ENCODE measurements at regions not wholly inside any gene's neighbourhood (a gene's known extent, or its start where the extent isn't known, plus 50 kb on each side); places are given as distances from the start of the nearest gene placed in this dataset.

GRCh38 chr13:53159431-53159830 lies 130.8 kb downstream of the OLFM4 start:
- no peak overlapping the region for H3K4me3 ChIP-seq (ENCODE audit: low read depth, low read length)
- TF ChIP-seq CTCF (IDR thresholded peaks at IDR 0.05; ENCODE audit: insufficient read depth, low read depth, low read length): no peak
- no peak for DNase-seq (ENCODE audit: low read depth)

- H3K4me3 ChIP-seq (ENCODE audit: low read depth, low read length): no peak overlapping the region
- TF ChIP-seq CTCF (IDR thresholded peaks at IDR 0.05; ENCODE audit: insufficient read depth, low read depth, low read length): no peak
- no peak for DNase-seq (ENCODE audit: low read depth)
These were observed 131.6 kb downstream of the OLFM4 start for GRCh38 chr13:53160211-53160610.

DNA sequence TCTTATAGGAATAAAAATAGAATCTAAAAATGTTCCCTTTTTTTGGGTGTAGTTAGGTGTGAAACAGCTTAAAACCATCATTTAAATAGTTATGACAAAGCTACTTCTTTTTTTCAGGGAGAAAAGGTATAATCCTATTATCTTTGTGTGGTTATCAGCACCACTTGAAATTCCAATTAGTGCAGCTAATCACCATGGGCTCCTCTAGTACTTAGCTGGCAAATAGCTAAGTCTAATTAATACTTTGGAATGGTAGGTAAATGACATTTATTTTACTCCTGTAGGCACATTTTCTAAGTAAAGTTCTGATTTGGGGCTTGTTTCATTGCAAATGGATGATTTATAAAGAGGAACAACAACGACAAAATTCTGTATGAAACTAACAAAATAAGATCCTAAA lies 132.6 kb downstream of the OLFM4 start:
- DNase-seq (ENCODE audit: low read depth): no peak
- H3K4me3 ChIP-seq (ENCODE audit: low read depth, low read length): no peak overlapping the region
- TF ChIP-seq CTCF (IDR thresholded peaks at IDR 0.05; ENCODE audit: insufficient read depth, low read depth, low read length): no peak

DNA sequence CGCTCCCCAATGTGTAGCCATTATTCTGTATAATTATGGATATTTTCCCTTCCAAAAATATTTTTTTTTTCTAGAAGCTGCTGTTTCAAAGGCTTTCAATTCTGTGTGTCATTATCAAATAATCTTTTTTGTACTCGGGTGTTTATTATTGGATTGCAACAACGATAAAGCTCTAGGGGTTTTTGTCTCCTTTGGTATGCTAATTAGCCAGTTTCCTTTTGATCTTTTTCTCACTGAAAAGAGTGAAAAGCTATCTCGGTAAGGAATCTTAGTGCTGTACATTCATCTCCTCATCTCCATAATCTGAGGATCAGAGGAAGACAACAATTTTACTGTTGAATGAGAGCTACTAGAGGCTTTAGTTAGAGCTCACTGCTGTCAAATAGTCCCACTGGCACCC lies 136.6 kb downstream of the OLFM4 start:
- no peak for DNase-seq (ENCODE audit: low read depth)
- TF ChIP-seq CTCF (IDR thresholded peaks at IDR 0.05; ENCODE audit: insufficient read depth, low read depth, low read length): no peak
- H3K4me3 ChIP-seq (ENCODE audit: low read depth, low read length): no peak overlapping the region

- no peak overlapping the region for H3K4me3 ChIP-seq (ENCODE audit: low read depth, low read length)
- DNase-seq (ENCODE audit: low read depth): no peak
- no peak for TF ChIP-seq CTCF (IDR thresholded peaks at IDR 0.05; ENCODE audit: insufficient read depth, low read depth, low read length)
These were observed 138.9 kb downstream of the OLFM4 start for GRCh38 chr13:53167561-53167960.

DNA sequence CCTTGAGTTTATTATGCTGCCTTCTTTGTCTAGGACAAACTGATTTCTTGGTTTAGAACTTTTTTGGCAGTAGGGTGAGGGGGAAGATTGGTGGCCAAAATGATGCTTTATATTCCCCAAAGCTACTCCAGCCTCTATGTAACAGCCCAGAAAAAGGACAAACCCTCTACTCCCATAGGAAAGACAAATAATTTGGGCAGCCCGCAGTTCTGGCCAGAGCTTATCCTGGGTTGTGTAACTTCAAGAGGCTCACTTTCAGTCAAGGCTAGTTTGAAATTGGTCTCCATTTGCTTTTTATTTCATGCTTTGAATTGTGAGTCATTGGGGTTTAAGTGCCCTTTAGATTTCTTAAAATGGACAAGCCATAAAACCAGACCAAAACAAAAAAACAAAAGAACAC lies 142.3 kb downstream of the OLFM4 start:
- DNase-seq (ENCODE audit: low read depth): no peak
- no peak for TF ChIP-seq CTCF (IDR thresholded peaks at IDR 0.05; ENCODE audit: insufficient read depth, low read depth, low read length)
- H3K4me3 ChIP-seq (ENCODE audit: low read depth, low read length): no peak overlapping the region

DNA sequence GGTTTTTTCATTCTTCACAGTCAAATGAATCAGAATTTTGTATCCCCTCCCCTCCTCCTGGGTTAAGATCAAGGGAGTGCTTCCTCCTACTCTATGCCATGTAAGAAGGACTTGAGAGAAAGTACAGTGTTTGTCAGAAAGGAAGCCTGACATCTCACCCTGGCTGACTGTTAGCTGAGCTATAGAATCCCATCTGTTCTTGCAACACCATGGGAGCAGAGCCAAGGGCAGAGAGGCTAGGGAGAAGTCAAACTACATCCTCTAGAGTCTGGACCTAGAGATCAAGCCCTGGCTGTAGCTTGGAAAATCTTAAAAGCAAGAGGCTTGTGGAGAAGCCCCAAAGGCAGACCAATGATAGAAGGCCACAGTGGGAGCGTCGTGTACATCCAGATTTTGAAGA lies 145.9 kb downstream of the OLFM4 start:
- TF ChIP-seq CTCF (IDR thresholded peaks at IDR 0.05; ENCODE audit: insufficient read depth, low read depth, low read length): no peak
- DNase-seq (ENCODE audit: low read depth): no peak
- H3K4me3 ChIP-seq (ENCODE audit: low read depth, low read length): no peak overlapping the region
